Pancreas (tissue), 10 donors: ENCODE measurements at regions not wholly inside any gene's neighbourhood (a gene's known extent, or its start where the extent isn't known, plus 50 kb on each side); places are given as distances from the start of the nearest gene placed in this dataset.

Source experiments
- ATAC-seq, 4 donors: fragments of 200-7000 bp; cut with Tn5 transposase; one replicate each; pipeline versions ENCODE4 v1.8.0 to v1.9.1; 2020; ENCODE audit warnings: mild to moderate bottlenecking in 4 of 4, moderate library complexity in 4 of 4
- DNase-seq, 6 donors: peaks; one replicate each; pipeline ENCODE4 v3.0.0-alpha.2; 2020
- FAIRE-seq: peaks from 2 replicates; lab custom pipeline; 2012; peaks lifted over from hg19 to GRCh38; lab: Jason Lieb, UNC
- H3K27ac ChIP-seq, 4 donors: fragments of 200-600 bp; sonication (generic); 1 replicate in 3 of 4; 2 replicates in 1 of 4; pipeline versions ENCODE4 v1.5.0 to v1.8.0; 2020
- H3K27me3 ChIP-seq, 4 donors: fragments of 200-600 bp; one replicate each; pipeline ENCODE4 v1.8.0; 2021
- H3K36me3 ChIP-seq, 3 donors: fragments of 200-600 bp; sonication (generic) in 1 of 3; one replicate each; pipeline versions ENCODE4 v1.5.0 to v1.8.0; 2020 to 2021
- H3K4me1 ChIP-seq, 3 donors: fragments of 200-600 bp; one replicate each; pipeline ENCODE4 v1.8.0; 2021
- H3K4me3 ChIP-seq, 4 donors: fragments of 200-600 bp; sonication (generic) in 2 of 4; one replicate each; pipeline versions ENCODE4 v1.5.0 to v1.8.0; 2020 to 2021
- H3K9me3 ChIP-seq, 4 donors: fragments of 200-600 bp; one replicate each; pipeline ENCODE4 v1.8.0; 2021
- WGBS, 2 donors: extraction: QIAGEN DNeasy Blood & Tissue Kit; methylation state at CpG; one replicate each; pipeline ENCODE4 v1.1.7; 2013; 5-methylcytosine and 5-hydroxymethylcytosine counted together
- intact Hi-C, 3 donors: fragments of 100-400 bp; cut with DNase I; formaldehyde crosslinking; loops; one replicate each; pipeline versions ENCODE4 v1.11.1 to v1.14.2; 2022
- TF ChIP-seq, protein P1 (sequence below), 4 donors: fragments of 200-600 bp; sonication (generic) in 3 of 4; IDR thresholded peaks; one replicate each; pipeline versions ENCODE4 v1.5.0 to v1.8.0; 2021; ENCODE audit warnings: antibody characterized with exemption in 4 of 4
- donor health status: healthy with polysubstance abuse.
- donor health status: DM: no; HTN: no; CAD: no; lungs with moderate emphysema.
- donor health status: DM: no; HTN: no; CAD: no.
- donor health status: control.
- donor health status: control.
- donor health status: Bipolar disorder and iron deficiency.
- donor health status: DM: yes; HTN: yes; CAD: no.
- donor health status: DM: no; HTN: no; CAD: no.
- donor health status: DM: no; HTN: no; CAD: no.
- donor health status: DM: yes; HTN: yes; CAD: no.

DNA sequence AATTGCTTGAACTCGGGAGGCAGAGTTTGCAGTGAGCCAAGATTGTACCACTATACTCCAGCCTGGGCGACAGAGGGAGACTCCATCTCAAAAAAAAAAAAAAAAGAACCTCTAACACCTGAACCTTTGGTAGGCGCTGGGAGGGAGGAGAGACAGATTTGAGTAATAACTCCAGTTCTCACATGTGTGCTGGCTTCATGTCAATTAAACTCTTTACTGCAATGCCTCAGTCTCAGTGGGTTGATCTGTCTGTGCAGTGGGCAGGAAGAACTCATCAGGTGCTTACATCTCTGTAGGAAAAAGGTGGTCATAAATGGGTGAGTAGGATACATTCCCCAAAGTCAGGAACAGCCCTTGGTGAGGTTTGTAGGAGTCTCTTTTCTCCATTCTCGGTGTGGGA, 85.1 kb upstream of the ABCC4 start:
- intact Hi-C loops, result no loop called here
- WGBS, 2 donors, result 86 to 87% methylated on average over 4 of the region's 4 CpGs
- Histone ChIP-seq H3K9me3 (no peaks in the 10 kb centered on the region), H3K4me3 (no peak overlapping the region), H3K36me3 (no peaks in the 10 kb centered on the region), H3K27me3 (no peaks in the 10 kb centered on the region), H3K4me1 (no peaks in the 10 kb centered on the region), H3K27ac (no peak overlapping the region)
- no peak for ATAC-seq
- no peak for DNase-seq
- TF ChIP-seq, protein P1, sequence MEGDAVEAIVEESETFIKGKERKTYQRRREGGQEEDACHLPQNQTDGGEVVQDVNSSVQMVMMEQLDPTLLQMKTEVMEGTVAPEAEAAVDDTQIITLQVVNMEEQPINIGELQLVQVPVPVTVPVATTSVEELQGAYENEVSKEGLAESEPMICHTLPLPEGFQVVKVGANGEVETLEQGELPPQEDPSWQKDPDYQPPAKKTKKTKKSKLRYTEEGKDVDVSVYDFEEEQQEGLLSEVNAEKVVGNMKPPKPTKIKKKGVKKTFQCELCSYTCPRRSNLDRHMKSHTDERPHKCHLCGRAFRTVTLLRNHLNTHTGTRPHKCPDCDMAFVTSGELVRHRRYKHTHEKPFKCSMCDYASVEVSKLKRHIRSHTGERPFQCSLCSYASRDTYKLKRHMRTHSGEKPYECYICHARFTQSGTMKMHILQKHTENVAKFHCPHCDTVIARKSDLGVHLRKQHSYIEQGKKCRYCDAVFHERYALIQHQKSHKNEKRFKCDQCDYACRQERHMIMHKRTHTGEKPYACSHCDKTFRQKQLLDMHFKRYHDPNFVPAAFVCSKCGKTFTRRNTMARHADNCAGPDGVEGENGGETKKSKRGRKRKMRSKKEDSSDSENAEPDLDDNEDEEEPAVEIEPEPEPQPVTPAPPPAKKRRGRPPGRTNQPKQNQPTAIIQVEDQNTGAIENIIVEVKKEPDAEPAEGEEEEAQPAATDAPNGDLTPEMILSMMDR (IDR thresholded peaks at IDR 0.05), result no peak
- FAIRE-seq, result no peak

DNA sequence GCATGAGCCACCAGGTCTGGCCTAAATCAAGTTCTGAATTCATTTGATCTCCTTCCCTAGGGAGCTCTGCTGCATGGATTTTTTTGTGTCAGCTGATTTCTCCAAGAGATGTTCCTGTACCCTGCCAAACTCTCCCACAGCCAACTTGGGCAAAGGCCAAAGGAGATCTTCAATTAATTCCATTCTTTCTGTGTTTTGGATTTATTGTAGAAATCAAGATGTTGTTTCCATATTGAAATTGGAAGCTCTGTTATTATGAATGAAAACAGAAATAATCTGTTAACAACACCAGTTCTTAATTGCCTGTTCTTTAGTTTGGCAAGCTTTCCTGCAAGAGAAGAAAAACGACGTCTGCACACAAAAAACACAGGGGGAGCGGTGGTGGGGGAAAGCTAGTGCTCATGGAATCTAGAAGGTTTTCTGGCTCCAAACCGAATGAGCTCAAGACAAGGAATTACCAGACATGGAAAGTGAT, 86.5 kb upstream of the ABCC4 start:
- no peak for DNase-seq
- intact Hi-C loops, result no loop called here
- H3K27me3 ChIP-seq, result no peaks in the 10 kb centered on the region
- TF ChIP-seq, protein P1 (IDR thresholded peaks at IDR 0.05), result no peak
- H3K4me3 ChIP-seq, result no peak overlapping the region
- no peaks in the 10 kb centered on the region for H3K9me3 ChIP-seq
- no peak for FAIRE-seq
- H3K4me1 ChIP-seq, result no peaks in the 10 kb centered on the region
- ATAC-seq, result no peak
- H3K36me3 ChIP-seq, result no peaks in the 10 kb centered on the region
- H3K27ac ChIP-seq, result no peak overlapping the region
- 37 to 38% methylated on average over 4 of the region's 4 CpGs for WGBS, 2 donors

DNA sequence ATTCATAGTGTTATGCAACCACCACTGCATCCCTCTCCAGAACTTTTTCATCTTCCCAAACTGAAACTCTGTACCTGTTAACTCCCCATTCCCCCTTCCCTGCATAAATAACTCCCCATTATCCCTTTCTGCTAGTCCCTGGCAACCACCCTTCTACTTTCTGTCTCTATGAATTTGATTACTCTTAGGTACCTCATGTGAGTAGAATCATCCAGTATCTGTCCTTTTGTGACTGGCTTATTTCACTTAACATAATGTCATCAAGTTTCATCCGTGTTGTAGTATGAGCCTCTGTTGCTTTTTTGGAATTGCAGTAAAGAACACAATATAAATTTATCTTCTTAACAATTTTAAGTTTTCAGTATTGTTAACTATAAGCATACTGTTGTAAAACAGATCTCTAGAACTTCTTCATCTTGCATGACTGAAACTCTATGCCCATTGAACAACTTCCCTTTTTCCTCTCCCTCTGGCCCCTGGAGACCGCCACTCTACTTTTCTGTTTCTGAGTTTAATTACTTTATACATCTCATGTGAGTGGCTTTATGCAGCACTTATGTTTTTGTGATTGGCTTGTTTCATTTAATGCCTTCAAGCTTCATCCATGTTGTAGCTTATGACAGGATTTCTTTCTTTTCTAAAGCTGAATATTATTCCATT, 87.3 kb upstream of the ABCC4 start:
- H3K4me3 ChIP-seq, result no peak overlapping the region

DNA sequence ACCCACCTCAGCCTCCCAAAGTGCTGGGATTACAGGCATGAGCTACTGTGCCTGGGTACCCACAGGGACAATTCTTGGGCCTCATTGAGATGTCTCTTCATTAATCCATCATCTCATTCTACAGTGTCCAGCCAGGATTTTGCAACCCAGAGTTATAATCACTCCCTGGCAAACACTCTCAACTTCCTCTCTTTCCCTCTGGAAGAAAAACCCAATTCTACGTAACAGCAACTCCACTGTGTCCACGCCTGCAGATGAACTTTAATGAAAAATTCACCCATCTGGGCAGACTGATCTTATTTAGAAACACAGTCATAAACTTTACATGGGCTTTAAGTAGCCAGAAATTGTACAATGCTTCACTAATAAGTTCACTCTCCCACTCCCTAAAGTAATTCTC, 90.1 kb upstream of the ABCC4 start:
- H3K27me3 ChIP-seq, result no peaks in the 10 kb centered on the region
- intact Hi-C loops, result no loop called here
- DNase-seq (no peak), FAIRE-seq (no peak), ATAC-seq (no peak)
- H3K4me3 ChIP-seq, result no peak overlapping the region
- no peaks in the 10 kb centered on the region for H3K36me3 ChIP-seq
- TF ChIP-seq, protein P1 (IDR thresholded peaks at IDR 0.05), result no peak
- H3K9me3 ChIP-seq, result no peaks in the 10 kb centered on the region
- 83 to 84% methylated on average over 2 of the region's 2 CpGs for WGBS, 2 donors
- no peak overlapping the region for H3K27ac ChIP-seq
- no peaks in the 10 kb centered on the region for H3K4me1 ChIP-seq

More for the DNA sequence above, 87.3 kb upstream of the ABCC4 start:
- Histone ChIP-seq H3K36me3 (no peaks in the 10 kb centered on the region), H3K27me3 (no peaks in the 10 kb centered on the region), H3K4me1 (no peaks in the 10 kb centered on the region), H3K9me3 (no peaks in the 10 kb centered on the region), H3K27ac (no peak overlapping the region)
- FAIRE-seq (no peak), ATAC-seq (no peak), DNase-seq (no peak)
- intact Hi-C loops, result no loop called here
- TF ChIP-seq, protein P1 (IDR thresholded peaks at IDR 0.05), result no peak
- 68 to 72% methylated on average over 2 of the region's 2 CpGs for WGBS, 2 donors

DNA sequence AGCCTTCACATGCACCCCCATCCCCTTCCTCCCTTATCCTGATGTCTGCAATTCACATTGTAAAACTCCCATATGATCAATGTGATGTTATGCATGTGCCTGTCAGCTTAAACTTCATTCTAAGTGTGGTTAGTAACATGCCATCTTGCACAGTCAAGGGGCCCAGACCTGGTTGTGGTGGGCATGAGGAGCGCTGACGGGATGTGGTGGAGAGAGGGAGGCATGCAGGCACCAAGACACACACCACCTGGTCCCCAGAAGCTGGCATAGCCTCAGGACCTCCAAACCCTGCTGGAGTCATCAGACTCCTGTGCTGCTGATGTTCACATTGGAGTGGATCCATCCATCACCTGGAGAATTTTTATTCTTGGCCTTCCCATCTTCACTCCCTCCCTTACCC, 90.5 kb upstream of the ABCC4 start:
- Histone ChIP-seq H3K27me3 (no peaks in the 10 kb centered on the region), H3K4me3 (no peak overlapping the region), H3K27ac (no peak overlapping the region), H3K36me3 (no peaks in the 10 kb centered on the region), H3K9me3 (no peaks in the 10 kb centered on the region), H3K4me1 (no peaks in the 10 kb centered on the region)
- FAIRE-seq (no peak), DNase-seq (no peak), ATAC-seq (no peak)
- WGBS, 2 donors, result 91 to 97% methylated on average over 2 of the region's 2 CpGs
- TF ChIP-seq, protein P1 (IDR thresholded peaks at IDR 0.05), result no peak
- intact Hi-C loops, result no loop called here
